Thyroid gland (tissue), 4 donors: ENCODE measurements at regions not wholly inside any gene's neighbourhood (a gene's known extent, or its start where the extent isn't known, plus 50 kb on each side); places are given as distances from the start of the nearest gene placed in this dataset.

Source experiments
- DNase-seq, 2 donors: peaks; one replicate each; pipeline ENCODE4 v3.0.0-alpha.2; 2019
- H3K27ac ChIP-seq, 3 donors: fragments of 200-600 bp; sonication (generic); 1 replicate in 2 of 3; 2 replicates in 1 of 3; pipeline ENCODE4 v1.5.1; 2016 to 2019; ENCODE audit warnings: mild to moderate bottlenecking in 1 of 3, moderate library complexity in 1 of 3
- H3K27me3 ChIP-seq: fragments of 200-600 bp; sonication (generic); one replicate; pipeline ENCODE4 v1.5.1; 2019
- H3K36me3 ChIP-seq, 2 donors: fragments of 200-600 bp; sonication (generic); one replicate each; pipeline ENCODE4 v1.5.1; 2016 to 2019
- H3K4me1 ChIP-seq, 2 donors: fragments of 200-600 bp; sonication (generic); one replicate each; pipeline ENCODE4 v1.5.1; 2017 to 2019
- H3K4me3 ChIP-seq, 3 donors: fragments of 200-600 bp; sonication (generic); replicated peaks in 1 of 3; 1 replicate in 2 of 3; 2 replicates in 1 of 3; pipeline ENCODE4 v1.5.1; 2016; ENCODE audit warnings: mild to moderate bottlenecking in 1 of 3
- H3K9me3 ChIP-seq: fragments of 200-600 bp; sonication (generic); one replicate; pipeline ENCODE4 v1.5.1; 2017
- CTCF ChIP-seq, 6 experiments: fragments of 200-600 bp in 3 of 6; fragments of 450-650 bp in 3 of 6; sonication (generic) in 3 of 6; IDR thresholded peaks; one replicate each; pipeline ENCODE4 v1.5.1; 2016 to 2019; ENCODE audit warnings: antibody characterized with exemption in 6 of 6, mild to moderate bottlenecking in 2 of 6, inconsistent platforms in 1 of 6, moderate library complexity in 1 of 6
- POLR2A ChIP-seq, 2 donors: fragments of 450-650 bp; IDR thresholded peaks; one replicate each; pipeline ENCODE4 v1.6.1; 2017; ENCODE audit warnings: antibody characterized with exemption in 2 of 2, mild to moderate bottlenecking in 2 of 2, moderate library complexity in 1 of 2
- WGBS, 2 donors: methylation state at CpG; one replicate each; pipeline ENCODE4 v1.1.5; 2017; 5-methylcytosine and 5-hydroxymethylcytosine counted together
- intact Hi-C: fragments of 100-400 bp; cut with DNase I; formaldehyde crosslinking; loops from one replicate; pipeline ENCODE4 v1.15.1; 2023

GRCh38 chr9:107711542-107711941, 222.0 kb upstream of the KLF4 start:
- no peak overlapping the region for H3K27ac ChIP-seq
- peaks cover 0 to 6% of the 10 kb centered on the region in 2 donors for H3K4me1 ChIP-seq
- 41 to 60% methylated on average over 6 of the region's 6 CpGs for WGBS, 2 donors
- H3K9me3 ChIP-seq, result no peaks in the 10 kb centered on the region
- H3K36me3 ChIP-seq, result no peaks in the 10 kb centered on the region
- DNase-seq, result peak; percentile 17 to 58
- no peak overlapping the region for H3K4me3 ChIP-seq
- intact Hi-C loops, result no loop called here
- no peaks in the 10 kb centered on the region for H3K27me3 ChIP-seq
- no peak for TF ChIP-seq CTCF (IDR thresholded peaks at IDR 0.05)
- TF ChIP-seq POLR2A (IDR thresholded peaks at IDR 0.05), result no peak

- peaks cover 0 to 6% of the 10 kb centered on the region in 2 donors for H3K4me1 ChIP-seq
- WGBS, 2 donors, result 74 to 75% methylated on average over 2 of the region's 2 CpGs
- H3K4me3 ChIP-seq, result no peak overlapping the region
- no peak overlapping the region for H3K27ac ChIP-seq
- intact Hi-C loops, result no loop called here
- H3K27me3 ChIP-seq, result no peaks in the 10 kb centered on the region
- TF ChIP-seq CTCF (IDR thresholded peaks at IDR 0.05), result no peak
- TF ChIP-seq POLR2A (IDR thresholded peaks at IDR 0.05), result no peak
- no peak for DNase-seq
- no peaks in the 10 kb centered on the region for H3K9me3 ChIP-seq
- H3K36me3 ChIP-seq, result no peaks in the 10 kb centered on the region
Observed at GRCh38 chr9:107710953-107711352, 221.4 kb upstream of the KLF4 start.

- TF ChIP-seq POLR2A (IDR thresholded peaks at IDR 0.05), result no peak
- TF ChIP-seq CTCF (IDR thresholded peaks at IDR 0.05), result no peak
- Histone ChIP-seq H3K27ac (no peak overlapping the region), H3K4me1 (peaks cover 0 to 6% of the 10 kb centered on the region in 2 donors), H3K36me3 (no peaks in the 10 kb centered on the region), H3K27me3 (no peaks in the 10 kb centered on the region), H3K4me3 (no peak overlapping the region), H3K9me3 (no peaks in the 10 kb centered on the region)
- WGBS, 2 donors, result 77 to 79% methylated on average over 1 of the region's 1 CpG
- intact Hi-C loops, result no loop called here
- DNase-seq, result no peak
Observed at GRCh38 chr9:107710546-107710945, 221.0 kb upstream of the KLF4 start.

- Histone ChIP-seq H3K27me3 (no peaks in the 10 kb centered on the region), H3K27ac (no peak overlapping the region), H3K9me3 (no peaks in the 10 kb centered on the region), H3K36me3 (no peaks in the 10 kb centered on the region), H3K4me3 (no peak overlapping the region), H3K4me1 (peaks cover 0 to 6% of the 10 kb centered on the region in 2 donors)
- no peak for DNase-seq
- intact Hi-C loops, result no loop called here
- no peak for TF ChIP-seq CTCF (IDR thresholded peaks at IDR 0.05)
- 90 to 94% methylated on average over 2 of the region's 2 CpGs for WGBS, 2 donors
Observed at GRCh38 chr9:107708791-107709190, 219.2 kb upstream of the KLF4 start.

GRCh38 chr9:107707915-107708441, 218.4 kb upstream of the KLF4 start:
- 83 to 91% methylated on average over 7 of the region's 7 CpGs for WGBS, 2 donors
- no peak overlapping the region for H3K4me3 ChIP-seq
- H3K36me3 ChIP-seq, result no peaks in the 10 kb centered on the region
- H3K4me1 ChIP-seq, result peaks cover 0 to 6% of the 10 kb centered on the region in 2 donors
- DNase-seq, result no peak
- no peaks in the 10 kb centered on the region for H3K27me3 ChIP-seq
- no peak overlapping the region for H3K27ac ChIP-seq
- no peak for TF ChIP-seq POLR2A (IDR thresholded peaks at IDR 0.05)
- TF ChIP-seq CTCF (IDR thresholded peaks at IDR 0.05), result no peak
- intact Hi-C loops, result no loop called here
- no peaks in the 10 kb centered on the region for H3K9me3 ChIP-seq
